A673 (cell line): ENCODE measurements at regions not wholly inside any gene's neighbourhood (a gene's known extent, or its start where the extent isn't known, plus 50 kb on each side); places are given as distances from the start of the nearest gene placed in this dataset.

Experiments used
- EZH2 ChIP-seq: fragments of 200-600 bp; sonication (generic); IDR thresholded peaks from 2 replicates; pipeline ENCODE4 v1.6.1; 2017; ENCODE audit warnings: borderline replicate concordance, low read depth, mild to moderate bottlenecking, mixed read lengths, antibody characterized with exemption, low read length; ENCODE audit not compliant: poor library complexity, severe bottlenecking
- TF ChIP-seq, protein P1 (sequence below): fragments of 300-800, 200-600 bp; sonication (generic); conservative IDR thresholded peaks from 2 replicates; pipeline ENCODE4 v1.5.1; 2017; ENCODE audit warnings: low read depth, mild to moderate bottlenecking, antibody characterized with exemption, low read length, moderate library complexity, mixed read lengths

- TF ChIP-seq, protein P1, sequence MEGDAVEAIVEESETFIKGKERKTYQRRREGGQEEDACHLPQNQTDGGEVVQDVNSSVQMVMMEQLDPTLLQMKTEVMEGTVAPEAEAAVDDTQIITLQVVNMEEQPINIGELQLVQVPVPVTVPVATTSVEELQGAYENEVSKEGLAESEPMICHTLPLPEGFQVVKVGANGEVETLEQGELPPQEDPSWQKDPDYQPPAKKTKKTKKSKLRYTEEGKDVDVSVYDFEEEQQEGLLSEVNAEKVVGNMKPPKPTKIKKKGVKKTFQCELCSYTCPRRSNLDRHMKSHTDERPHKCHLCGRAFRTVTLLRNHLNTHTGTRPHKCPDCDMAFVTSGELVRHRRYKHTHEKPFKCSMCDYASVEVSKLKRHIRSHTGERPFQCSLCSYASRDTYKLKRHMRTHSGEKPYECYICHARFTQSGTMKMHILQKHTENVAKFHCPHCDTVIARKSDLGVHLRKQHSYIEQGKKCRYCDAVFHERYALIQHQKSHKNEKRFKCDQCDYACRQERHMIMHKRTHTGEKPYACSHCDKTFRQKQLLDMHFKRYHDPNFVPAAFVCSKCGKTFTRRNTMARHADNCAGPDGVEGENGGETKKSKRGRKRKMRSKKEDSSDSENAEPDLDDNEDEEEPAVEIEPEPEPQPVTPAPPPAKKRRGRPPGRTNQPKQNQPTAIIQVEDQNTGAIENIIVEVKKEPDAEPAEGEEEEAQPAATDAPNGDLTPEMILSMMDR, result no peak
- no peak for TF ChIP-seq EZH2
Measured at GRCh38 chr4:177159600-177159999, 150.1 kb upstream of the NEIL3 start.
